BJ (cell line): ENCODE measurements at regions not wholly inside any gene's neighbourhood (a gene's known extent, or its start where the extent isn't known, plus 50 kb on each side); places are given as distances from the start of the nearest gene placed in this dataset.
"Not testable (repeated sequence)": the region's sequence is repeated elsewhere in the genome, so short reads cannot be mapped to it uniquely, and the experiment has no call there.

Source experiments
- CTCF ChIA-PET: fragments of 350-600 bp; formaldehyde crosslinking; extraction: SDS; loops from one replicate; lab custom pipeline; 2021; ENCODE audit warnings: antibody characterized with exemption, inconsistent platforms; lab: Yijun Ruan, JAX
- POLR2A ChIA-PET: fragments of 300-600 bp; sonication (Branson Sonifier 250); formaldehyde crosslinking; extraction: SDS; loops from one replicate; lab custom pipeline; 2021; ENCODE audit warnings: antibody characterized with exemption; lab: Charles Lee
- DNase-seq: peaks from one replicate; pipeline ENCODE4 v3.0.0-alpha.2; 2011; ENCODE audit warnings: low read depth
- H3K27me3 ChIP-seq: 2 replicates; pipeline ENCODE4 v1.6.0; 2011; ENCODE audit warnings: low read length; ENCODE audit not compliant: control insufficient read depth, insufficient read depth
- H3K36me3 ChIP-seq: 2 replicates; pipeline ENCODE4 v1.5.1; 2011; ENCODE audit warnings: low read length; ENCODE audit not compliant: control insufficient read depth, insufficient read depth
- H3K4me3 ChIP-seq: 2 replicates; pipeline ENCODE4 v1.5.1; 2011; ENCODE audit warnings: low read depth, mild to moderate bottlenecking, control low read depth, low read length
- TF ChIP-seq, protein P1 (sequence below): IDR thresholded peaks from 2 replicates; pipeline ENCODE4 v1.5.1; 2011; ENCODE audit warnings: low read depth, mild to moderate bottlenecking, control low read depth, inconsistent platforms, low read length, moderate library complexity; ENCODE audit not compliant: insufficient read depth

DNA sequence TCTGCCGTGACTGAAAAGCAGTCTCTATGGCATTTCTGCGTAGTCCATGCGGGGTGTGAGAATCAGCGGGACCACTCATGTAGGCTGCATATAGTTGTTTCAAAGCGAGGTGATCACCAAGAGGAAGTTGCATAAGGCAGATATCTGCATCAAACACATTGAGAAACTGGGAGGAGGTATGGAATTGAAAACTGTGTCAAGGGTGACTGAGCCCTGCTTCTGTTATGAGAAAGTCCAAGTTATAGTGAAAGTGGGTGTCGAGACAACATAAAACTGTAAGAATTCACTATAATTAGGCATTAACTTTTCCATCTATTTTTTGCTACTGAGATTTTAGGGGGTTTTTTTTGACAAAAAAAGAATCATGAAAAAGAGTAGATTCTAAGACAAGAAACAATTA is 109.3 kb downstream of the ZIC1 start:
- TF ChIP-seq, protein P1, sequence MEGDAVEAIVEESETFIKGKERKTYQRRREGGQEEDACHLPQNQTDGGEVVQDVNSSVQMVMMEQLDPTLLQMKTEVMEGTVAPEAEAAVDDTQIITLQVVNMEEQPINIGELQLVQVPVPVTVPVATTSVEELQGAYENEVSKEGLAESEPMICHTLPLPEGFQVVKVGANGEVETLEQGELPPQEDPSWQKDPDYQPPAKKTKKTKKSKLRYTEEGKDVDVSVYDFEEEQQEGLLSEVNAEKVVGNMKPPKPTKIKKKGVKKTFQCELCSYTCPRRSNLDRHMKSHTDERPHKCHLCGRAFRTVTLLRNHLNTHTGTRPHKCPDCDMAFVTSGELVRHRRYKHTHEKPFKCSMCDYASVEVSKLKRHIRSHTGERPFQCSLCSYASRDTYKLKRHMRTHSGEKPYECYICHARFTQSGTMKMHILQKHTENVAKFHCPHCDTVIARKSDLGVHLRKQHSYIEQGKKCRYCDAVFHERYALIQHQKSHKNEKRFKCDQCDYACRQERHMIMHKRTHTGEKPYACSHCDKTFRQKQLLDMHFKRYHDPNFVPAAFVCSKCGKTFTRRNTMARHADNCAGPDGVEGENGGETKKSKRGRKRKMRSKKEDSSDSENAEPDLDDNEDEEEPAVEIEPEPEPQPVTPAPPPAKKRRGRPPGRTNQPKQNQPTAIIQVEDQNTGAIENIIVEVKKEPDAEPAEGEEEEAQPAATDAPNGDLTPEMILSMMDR: no peak
- Histone ChIP-seq H3K36me3 (no peaks in the 10 kb centered on the region), H3K4me3 (no peak overlapping the region), H3K27me3 (no peaks in the 10 kb centered on the region)
- POLR2A ChIA-PET: no interaction called here
- DNase-seq: no peak
- CTCF ChIA-PET: no interaction called here

DNA sequence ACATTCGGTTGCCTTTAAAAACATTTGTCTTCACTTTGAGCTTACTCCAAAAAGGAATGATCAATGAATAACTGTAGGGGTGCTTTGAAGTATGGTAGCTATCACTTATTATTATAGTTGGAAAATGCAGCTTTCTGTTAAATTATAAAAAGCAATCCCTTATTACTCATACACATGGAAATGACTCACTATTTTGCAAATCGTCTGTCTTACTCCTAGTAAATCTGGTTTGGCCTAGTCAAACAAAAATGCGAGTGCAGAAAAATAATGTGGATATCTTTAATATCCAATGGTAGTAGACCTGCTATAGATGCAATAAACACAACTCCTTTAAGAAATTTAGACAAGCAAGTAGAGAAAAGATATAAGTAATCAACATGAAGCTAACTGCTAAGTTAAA is 112.5 kb downstream of the ZIC1 start:
- ChIA-PET POLR2A (no interaction called here), CTCF (no interaction called here)
- Histone ChIP-seq H3K36me3 (no peaks in the 10 kb centered on the region), H3K4me3 (no peak overlapping the region), H3K27me3 (no peaks in the 10 kb centered on the region)
- TF ChIP-seq, protein P1: no peak
- peak; percentile 9 for DNase-seq

DNA sequence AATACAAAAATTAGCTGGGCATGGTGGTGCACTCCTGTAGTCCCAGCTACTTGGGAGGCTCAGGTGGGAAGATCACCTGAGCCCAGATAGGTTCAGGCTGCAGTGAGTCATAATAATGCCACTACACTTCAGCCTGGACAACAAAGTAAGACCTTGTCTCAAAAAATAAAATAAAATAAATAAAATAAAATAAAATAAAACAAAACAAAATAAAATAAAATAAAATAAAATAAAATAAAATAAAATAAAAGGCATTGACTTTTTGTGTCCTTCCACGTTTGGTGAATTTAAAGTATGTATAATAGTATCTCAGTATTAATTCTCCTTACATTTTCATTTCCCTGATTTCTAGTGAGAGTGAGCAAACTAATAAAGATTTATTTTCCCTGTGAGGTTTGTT is 113.6 kb downstream of the ZIC1 start:
- POLR2A ChIA-PET, H3K27me3 ChIP-seq, CTCF ChIA-PET, H3K36me3 ChIP-seq, H3K4me3 ChIP-seq, DNase-seq: not testable (repeated sequence)

DNA sequence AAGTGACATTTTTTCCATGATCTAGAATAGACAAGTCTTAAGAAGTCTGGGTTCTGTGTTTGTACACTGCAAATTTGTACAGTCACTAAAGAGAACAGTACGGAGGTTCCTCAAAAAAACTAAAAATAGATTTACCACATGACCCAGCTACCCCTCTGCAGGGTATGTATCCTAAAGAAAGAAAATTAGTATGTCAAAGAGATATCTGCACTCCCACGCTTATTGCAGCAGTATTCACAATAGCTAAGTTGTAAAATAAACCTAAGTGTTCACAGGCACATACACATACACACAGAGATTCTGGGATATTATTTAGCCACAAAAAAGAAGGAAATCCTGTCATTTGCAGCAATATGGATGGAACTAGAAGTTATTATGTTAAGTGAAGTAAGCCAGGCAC is 120.4 kb downstream of the ZIC1 start:
- POLR2A ChIA-PET: no interaction called here
- DNase-seq: no peak
- TF ChIP-seq, protein P1: no peak
- CTCF ChIA-PET: no interaction called here
- no peaks in the 10 kb centered on the region for H3K27me3 ChIP-seq
- H3K4me3 ChIP-seq: no peak overlapping the region
- H3K36me3 ChIP-seq: no peaks in the 10 kb centered on the region

DNA sequence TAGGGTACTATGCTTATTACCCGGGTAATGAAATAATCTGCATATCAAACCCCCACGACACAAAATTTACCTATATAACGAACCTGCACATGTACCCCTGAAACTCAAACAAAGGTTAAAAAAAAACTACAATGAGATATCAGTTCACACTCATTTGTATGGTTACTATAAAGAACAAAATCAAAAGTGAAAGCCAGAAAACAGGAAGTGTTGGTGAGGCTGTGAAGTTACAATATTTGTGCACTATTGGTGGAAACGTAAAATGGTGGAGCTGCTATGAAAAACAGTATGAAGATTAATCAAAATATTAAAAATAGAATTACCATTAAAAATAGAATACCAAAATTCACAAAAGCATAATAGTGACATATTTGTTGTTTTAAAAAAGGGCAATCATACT is 128.9 kb downstream of the ZIC1 start:
- TF ChIP-seq, protein P1: no peak
- H3K4me3 ChIP-seq: no peak overlapping the region
- CTCF ChIA-PET: no interaction called here

DNA sequence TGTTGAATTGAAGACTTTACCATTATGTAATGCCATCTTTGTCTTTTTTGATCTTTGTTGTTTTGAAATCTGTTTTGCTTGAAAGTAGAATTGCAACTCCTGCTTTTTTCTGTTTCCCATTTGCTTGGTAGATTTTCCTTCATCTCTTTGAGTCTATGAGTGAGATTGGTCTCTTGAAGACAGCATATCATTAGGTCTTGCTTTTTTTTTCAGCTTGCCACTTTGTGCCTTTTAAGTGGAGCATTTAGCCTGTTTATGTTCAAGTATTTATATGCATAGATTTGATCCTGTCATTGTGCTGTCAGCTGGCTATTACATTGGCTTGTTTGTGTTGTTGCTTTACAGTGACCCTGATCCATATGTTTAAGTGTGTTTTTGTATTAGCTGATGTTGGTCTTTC is 131.8 kb downstream of the ZIC1 start:
- no peaks in the 10 kb centered on the region for H3K36me3 ChIP-seq
- ChIA-PET CTCF (no interaction called here), POLR2A (no interaction called here)
- TF ChIP-seq, protein P1: no peak
- H3K4me3 ChIP-seq: no peak overlapping the region
- H3K27me3 ChIP-seq: no peaks in the 10 kb centered on the region
- DNase-seq: no peak

More for the DNA sequence above, 128.9 kb downstream of the ZIC1 start:
- no peaks in the 10 kb centered on the region for H3K27me3 ChIP-seq
- POLR2A ChIA-PET: no interaction called here
- DNase-seq: no peak
- H3K36me3 ChIP-seq: no peaks in the 10 kb centered on the region
